Hematopoietic multipotent progenitor cell treated with erythropoietin and hydrocortisone succinate and interleukin-3 and kit ligand, for 8 days (in vitro differentiated cells): ENCODE measurements at regions not wholly inside any gene's neighbourhood (a gene's known extent, or its start where the extent isn't known, plus 50 kb on each side); places are given as distances from the start of the nearest gene placed in this dataset.
A peak's percentile ranks its signal among the peaks of the same experiment; 100 is the strongest.
"Not testable (repeated sequence)": the region's sequence is repeated elsewhere in the genome, so short reads cannot be mapped to it uniquely, and the experiment has no call there.

Experiments
- DNase-seq: peaks from one replicate; pipeline ENCODE4 v3.0.0-alpha.2; 2015

DNA sequence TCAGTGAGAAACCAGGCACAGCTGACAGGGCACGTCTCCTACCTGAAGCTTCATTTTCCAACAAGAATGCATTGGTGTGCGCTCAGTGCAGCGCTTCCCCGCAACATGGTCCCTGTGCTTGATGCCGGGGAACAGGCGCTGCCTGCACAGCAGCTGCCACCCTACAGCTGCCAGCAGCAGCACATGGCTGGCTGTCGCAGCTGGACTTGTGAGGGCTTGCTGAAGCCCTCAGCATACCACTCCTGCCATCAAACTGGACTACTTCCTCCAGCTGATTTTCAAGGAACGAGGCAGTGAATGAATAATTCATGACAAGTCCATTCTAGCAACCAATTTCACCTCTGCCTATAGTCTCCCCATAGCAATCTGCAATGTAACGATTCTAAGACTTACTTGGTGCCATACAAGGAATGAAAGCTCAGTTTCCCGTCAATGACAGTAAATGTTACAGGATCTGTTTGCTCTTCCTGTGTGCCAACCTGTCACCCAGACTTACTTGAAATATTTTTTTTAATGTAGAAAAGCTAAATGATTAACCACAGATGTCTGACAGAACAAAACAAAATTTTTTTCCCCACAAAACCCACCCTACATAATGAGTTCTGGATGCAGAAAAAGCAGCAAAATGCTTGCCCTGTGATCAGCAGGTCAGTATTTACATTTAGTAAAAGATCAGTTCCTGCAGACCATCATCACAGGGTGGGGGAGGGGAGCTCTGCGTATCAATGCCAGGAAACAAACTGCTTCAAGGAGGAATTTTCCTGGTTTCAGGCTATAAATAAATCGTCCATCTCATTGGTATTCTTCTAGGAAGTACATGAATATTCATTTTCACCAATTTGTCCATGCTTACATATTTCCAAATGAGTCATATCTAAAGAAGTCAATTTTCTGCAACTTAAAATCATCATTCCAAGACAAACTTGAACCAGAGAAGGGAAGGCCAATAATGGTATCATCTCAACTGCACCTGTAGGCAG is 140.6 kb downstream of the ALOX5 start:
- no peak for DNase-seq

DNA sequence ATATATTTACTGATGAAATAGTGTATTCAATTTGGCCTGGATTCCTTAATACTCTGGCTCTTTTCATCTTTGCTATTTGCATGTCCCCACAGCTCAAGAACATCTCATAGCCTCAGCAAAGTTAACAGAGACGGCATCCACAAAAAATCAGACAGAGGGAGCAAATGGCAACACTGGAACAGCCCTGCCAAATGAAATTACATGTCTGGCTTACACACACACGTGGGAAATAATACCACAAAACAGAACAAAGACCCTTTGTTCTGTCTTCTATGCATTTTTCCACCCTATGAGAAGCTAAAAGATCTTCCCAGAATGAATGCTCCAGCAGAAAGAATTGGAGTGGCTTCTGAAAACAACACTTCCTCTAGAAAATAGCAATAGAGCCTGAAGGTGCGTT is 139.5 kb downstream of the ALOX5 start:
- no peak for DNase-seq

DNA sequence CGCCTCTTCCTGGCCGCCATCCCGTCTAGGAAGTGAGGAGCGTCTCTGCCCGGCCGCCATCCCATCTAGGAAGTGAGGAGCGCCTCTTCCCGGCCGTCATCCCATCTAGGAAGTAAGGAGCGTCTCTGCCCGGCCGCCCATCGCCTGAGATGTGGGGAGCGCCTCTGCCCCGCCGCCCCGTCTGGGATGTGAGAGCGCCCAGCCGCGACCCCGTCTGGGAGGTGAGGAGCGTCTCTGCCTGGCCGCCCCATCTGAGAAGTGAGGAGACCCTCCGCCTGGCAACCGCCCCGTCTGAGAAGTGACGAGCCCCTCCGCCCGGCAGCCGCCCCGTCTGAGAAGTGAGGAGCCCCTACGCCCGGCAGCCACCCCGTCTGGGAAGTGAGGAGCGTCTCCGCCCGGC is 137.9 kb downstream of the ALOX5 start:
- DNase-seq: not testable (repeated sequence)

DNA sequence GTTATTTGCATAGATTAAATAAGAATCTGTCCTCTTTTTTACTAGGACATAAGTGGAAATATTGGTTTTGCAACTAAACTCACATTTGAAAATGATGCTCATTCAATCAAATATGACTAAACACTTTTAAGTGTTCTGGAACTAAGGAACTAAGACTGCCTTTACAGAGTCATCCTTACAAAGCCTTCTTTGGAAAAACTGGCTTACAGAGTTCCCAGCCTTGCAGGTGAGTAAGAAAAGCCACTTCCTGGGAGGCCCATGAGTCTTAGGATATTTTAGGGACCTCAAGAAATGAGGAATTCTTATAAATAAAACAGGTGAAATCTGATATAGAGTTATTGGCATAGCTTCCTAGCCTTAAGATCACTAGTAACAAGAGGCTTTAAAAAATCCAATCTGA is 135.5 kb downstream of the ALOX5 start:
- DNase-seq: no peak

DNA sequence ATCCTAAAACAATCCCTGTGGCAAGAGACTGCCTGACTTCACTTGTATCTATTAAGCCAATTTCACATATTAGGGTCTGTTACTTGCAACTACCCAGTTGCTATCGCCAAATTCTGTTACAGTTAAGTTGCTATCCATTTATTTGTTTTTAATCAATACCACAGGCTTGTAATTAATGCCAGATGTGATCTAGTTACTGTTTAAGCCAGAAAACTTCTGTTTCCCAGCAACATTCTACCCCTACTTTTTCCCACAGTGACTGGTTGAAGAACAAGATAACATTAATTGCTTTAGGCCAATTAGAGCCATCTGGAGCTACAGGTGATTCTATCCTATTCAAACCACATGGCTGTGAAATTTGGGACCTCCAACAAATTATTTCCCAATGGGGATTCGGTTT is 131.3 kb downstream of the ALOX5 start:
- DNase-seq: no peak

DNA sequence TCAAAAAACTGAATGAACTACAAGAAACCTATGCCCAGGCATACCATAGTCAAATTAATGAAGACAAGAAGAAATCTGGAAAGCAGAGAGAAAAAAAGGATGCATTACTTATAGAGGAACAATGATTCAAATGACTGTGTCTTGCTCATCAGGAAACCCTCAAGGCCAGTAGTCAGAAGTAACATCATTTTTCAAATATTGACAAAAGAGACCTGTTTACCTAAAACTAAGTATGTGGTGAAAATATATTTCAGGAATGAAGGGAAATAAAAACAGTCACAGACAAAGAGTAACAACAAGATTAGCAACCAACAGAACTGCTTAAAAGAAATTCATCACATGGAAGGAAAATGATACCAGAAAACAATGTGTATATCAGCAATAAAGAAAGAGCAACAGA is 128.4 kb downstream of the ALOX5 start:
- no peak for DNase-seq

DNA sequence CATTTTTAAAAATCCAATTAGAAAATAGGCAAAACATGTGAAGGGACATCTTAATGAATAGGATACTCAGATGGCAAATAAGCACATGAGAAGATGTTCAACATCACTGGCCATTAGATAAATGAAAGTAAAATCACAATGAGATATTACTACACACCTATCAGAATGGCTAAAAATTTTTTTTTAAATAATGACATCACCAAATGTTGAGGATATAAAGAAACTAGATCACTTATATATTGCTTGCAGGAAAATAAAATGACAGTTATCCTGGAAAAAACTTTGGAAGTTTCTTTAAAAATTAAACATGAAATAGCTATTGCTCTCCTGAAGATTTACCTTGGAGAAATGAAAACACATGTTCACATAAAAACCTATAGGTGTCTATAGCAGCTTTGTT is 127.8 kb downstream of the ALOX5 start:
- no peak for DNase-seq

DNA sequence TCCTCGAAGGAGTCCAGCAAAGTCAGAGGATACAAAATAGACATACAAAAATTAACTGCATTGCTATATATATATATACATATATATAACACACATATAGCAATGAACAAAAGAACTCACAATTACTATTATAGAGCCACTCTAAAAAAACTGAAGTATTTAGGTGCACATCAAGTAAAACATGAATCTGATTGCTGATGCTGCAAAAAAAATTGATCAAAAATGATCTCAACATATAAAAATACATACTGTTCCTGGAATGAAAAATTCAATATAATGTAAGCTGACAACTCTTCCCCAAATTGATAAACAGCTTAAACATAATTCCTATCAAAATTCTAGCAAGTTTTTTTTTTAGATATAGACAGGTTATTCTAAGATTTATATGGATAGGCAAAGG is 126.8 kb downstream of the ALOX5 start:
- DNase-seq: no peak

DNA sequence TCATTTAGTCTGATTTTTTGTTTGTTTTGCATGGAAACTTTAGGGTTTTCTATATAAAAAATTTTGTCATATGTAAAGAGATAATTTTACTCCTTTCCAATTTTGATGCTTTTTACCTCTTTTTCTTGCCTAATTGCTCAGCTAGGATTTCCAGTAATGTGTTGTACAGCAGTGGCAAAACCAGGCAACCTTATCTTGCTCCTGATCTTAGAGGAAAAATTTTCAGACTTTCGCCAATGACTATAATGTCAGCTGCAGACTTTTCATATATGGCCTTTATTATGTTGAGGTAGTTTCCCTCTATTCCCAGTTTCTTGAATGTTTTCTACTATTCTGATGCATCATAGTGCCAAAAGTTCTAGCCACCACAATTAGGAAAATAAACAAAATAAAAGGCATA is 126.3 kb downstream of the ALOX5 start:
- no peak for DNase-seq

DNA sequence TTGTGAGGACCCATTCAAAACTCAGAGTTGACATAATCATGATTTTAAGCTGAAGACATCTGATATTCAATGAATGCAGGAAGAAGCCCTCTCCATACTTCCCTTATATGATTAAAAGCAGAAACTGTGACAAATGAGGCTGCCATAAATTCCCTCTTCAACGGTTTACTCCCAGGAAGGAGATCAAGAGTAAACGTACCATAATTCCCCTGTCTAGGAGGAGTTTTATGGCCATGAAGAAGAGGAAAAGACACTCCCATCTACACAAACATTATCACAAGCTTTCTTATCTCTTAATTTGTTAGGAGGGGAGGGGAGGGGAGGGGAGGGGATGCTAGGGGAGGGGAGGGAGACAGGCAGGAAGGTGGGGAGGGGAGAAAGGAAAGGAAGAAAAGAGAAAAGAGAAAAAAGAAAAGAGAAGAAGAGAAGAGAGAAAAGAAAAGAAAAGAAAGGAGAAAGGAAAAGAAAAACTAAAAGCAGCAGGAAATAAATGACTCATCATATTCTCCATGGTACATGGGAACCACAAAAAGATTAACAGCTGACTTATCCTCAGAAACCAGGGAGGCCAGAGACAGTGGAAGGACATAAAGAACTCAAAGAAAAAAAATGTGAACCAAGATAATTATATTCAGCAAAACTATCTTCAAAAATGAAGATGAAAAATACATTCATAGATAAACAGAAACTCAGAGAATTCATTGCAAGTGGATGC is 121.6 kb downstream of the ALOX5 start:
- DNase-seq: peak; percentile 73
